WTC11 (cell line): ENCODE measurements at regions not wholly inside any gene's neighbourhood (a gene's known extent, or its start where the extent isn't known, plus 50 kb on each side); places are given as distances from the start of the nearest gene placed in this dataset.

Source experiments
- ESRRA ChIP-seq: sonication (generic); formaldehyde crosslinking; IDR thresholded peaks from 2 replicates; pipeline ENCODE4 v1.8.1; 2022; ENCODE audit warnings: mild to moderate bottlenecking, missing genetic modification reagents, borderline replicate concordance
- NR3C1 ChIP-seq: sonication (generic); formaldehyde crosslinking; conservative IDR thresholded peaks from 2 replicates; pipeline ENCODE4 v1.8.1; 2023; ENCODE audit warnings: low read depth, mild to moderate bottlenecking, missing genetic modification reagents
- TF ChIP-seq, protein P1 (sequence below): fragments of 200-600 bp; IDR thresholded peaks from 2 replicates; pipeline ENCODE4 v1.8.0; 2022; ENCODE audit warnings: antibody characterized with exemption
- TF ChIP-seq, protein P2 (sequence below): sonication (generic); formaldehyde crosslinking; IDR thresholded peaks from 2 replicates; pipeline ENCODE4 v1.8.1; 2022; ENCODE audit warnings: mild to moderate bottlenecking, missing genetic modification reagents, moderate library complexity, borderline replicate concordance

DNA sequence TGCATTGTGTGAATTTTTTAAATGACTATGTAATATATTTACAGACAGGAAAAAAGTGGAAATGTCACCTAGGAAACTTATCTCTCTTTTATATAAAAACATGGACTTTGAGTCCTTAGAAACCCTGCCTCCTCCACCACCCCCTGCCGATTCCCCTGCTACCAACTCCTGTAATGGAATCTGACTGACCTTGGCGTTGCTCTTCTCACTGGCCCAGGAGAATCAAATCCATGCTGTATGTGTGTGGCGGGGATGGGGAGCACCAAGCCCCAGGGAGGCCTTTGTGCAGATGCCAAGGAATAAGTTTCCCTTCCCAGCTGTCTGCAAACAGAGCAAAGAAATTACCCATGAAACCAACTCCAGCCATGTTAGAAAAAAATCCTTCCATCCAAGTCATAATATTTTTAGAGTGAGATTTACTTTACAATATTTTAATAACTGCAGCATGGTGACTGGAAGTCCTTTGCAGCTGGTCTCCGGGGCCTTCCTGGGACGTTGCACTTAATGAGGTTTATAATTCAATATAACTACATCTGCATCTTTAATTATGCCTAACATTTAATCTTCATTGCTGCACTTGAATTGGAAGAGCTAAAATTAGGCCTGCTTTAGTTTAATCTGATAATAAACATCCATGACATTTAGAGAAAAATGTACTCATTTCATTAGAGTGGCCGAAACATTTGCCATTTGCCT, 111.4 kb upstream of the CACUL1 start:
- no peak for TF ChIP-seq ESRRA
- TF ChIP-seq, protein P1, sequence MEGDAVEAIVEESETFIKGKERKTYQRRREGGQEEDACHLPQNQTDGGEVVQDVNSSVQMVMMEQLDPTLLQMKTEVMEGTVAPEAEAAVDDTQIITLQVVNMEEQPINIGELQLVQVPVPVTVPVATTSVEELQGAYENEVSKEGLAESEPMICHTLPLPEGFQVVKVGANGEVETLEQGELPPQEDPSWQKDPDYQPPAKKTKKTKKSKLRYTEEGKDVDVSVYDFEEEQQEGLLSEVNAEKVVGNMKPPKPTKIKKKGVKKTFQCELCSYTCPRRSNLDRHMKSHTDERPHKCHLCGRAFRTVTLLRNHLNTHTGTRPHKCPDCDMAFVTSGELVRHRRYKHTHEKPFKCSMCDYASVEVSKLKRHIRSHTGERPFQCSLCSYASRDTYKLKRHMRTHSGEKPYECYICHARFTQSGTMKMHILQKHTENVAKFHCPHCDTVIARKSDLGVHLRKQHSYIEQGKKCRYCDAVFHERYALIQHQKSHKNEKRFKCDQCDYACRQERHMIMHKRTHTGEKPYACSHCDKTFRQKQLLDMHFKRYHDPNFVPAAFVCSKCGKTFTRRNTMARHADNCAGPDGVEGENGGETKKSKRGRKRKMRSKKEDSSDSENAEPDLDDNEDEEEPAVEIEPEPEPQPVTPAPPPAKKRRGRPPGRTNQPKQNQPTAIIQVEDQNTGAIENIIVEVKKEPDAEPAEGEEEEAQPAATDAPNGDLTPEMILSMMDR: no peak
- no peak for TF ChIP-seq NR3C1
- TF ChIP-seq, protein P2, sequence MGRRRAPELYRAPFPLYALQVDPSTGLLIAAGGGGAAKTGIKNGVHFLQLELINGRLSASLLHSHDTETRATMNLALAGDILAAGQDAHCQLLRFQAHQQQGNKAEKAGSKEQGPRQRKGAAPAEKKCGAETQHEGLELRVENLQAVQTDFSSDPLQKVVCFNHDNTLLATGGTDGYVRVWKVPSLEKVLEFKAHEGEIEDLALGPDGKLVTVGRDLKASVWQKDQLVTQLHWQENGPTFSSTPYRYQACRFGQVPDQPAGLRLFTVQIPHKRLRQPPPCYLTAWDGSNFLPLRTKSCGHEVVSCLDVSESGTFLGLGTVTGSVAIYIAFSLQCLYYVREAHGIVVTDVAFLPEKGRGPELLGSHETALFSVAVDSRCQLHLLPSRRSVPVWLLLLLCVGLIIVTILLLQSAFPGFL (CRISPR knock-in tag): no peak
